K562 (cell line): ENCODE measurements at regions not wholly inside any gene's neighbourhood (a gene's known extent, or its start where the extent isn't known, plus 50 kb on each side); places are given as distances from the start of the nearest gene placed in this dataset.

Experiments
- ATAC-seq: fragments of 200-7000 bp; cut with Tn5 transposase; 3 replicates; pipeline ENCODE4 v1.9.1; 2020; ENCODE audit warnings: moderate library complexity
- BruUV-seq: library from RNA; stranded (reverse); fragments of 400-500 nt; replicated peaks from 2 replicates; lab custom pipeline; 2021; lab: Mats Ljungman, UMichigan
- CTCF ChIA-PET: fragments of 300-600 bp; formaldehyde crosslinking; extraction: SDS; loops from one replicate; lab custom pipeline; 2021; ENCODE audit warnings: low intra/inter-chr PET ratio; lab: Yijun Ruan, JAX
- POLR2A ChIA-PET: fragments of 300-600, 350-650 bp; sonication (Branson Sonifier 250); formaldehyde crosslinking; extraction: SDS; loops from one replicate; lab custom pipeline; 2021; ENCODE audit warnings: antibody characterized with exemption, inconsistent platforms; lab: Yijun Ruan, JAX
- DNase-seq, 4 experiments: peaks; one replicate each; pipeline versions ENCODE4 v3.0.0 to v3.0.0-alpha.2; 2011 to 2018; ENCODE audit warnings: low spot score in 3 of 4, mixed read lengths in 3 of 4; ENCODE audit errors: extremely low read depth in 1 of 4
- FAIRE-seq: peaks from 2 replicates; lab custom pipeline; 2011; peaks lifted over from hg19 to GRCh38; lab: Jason Lieb, UNC
- H2AFZ ChIP-seq: 2 replicates; pipeline ENCODE4 v1.6.0; 2011; ENCODE audit warnings: low read depth, low read length, control low read depth, inconsistent platforms
- H3K27ac ChIP-seq: fragments of 200-600 bp; 3 replicates; pipeline ENCODE4 v1.8.0; 2011; ENCODE audit warnings: low read depth, mild to moderate bottlenecking, control low read depth, inconsistent platforms, low read length, moderate library complexity, mixed read lengths; ENCODE audit errors: extremely low read depth
- H3K27me3 ChIP-seq, 2 experiments: fragments of 300-600 bp in 1 of 2; 2 replicates in 1 of 2; 3 replicates in 1 of 2; pipeline versions ENCODE4 v1.6.0 to v1.8.0; 2011; ENCODE audit warnings: inconsistent platforms in 2 of 2, low read length in 2 of 2, mild to moderate bottlenecking in 1 of 2, mixed read lengths in 1 of 2, moderate library complexity in 1 of 2; ENCODE audit not compliant: control insufficient read depth in 2 of 2, insufficient read depth in 2 of 2
- H3K36me3 ChIP-seq: fragments of 300-600 bp; 3 replicates; pipeline ENCODE4 v1.8.0; 2011; ENCODE audit warnings: mild to moderate bottlenecking, low read length, inconsistent platforms; ENCODE audit not compliant: control insufficient read depth, insufficient read depth
- H3K4me1 ChIP-seq, 2 experiments: fragments of 200-600 bp in 1 of 2; replicated peaks in 1 of 2; 2 replicates in 1 of 2; 3 replicates in 1 of 2; pipeline versions ENCODE4 v1.5.1 to v1.8.0; 2011; ENCODE audit warnings: inconsistent platforms in 2 of 2, low read length in 2 of 2, mild to moderate bottlenecking in 1 of 2, mixed read lengths in 1 of 2, moderate library complexity in 1 of 2; ENCODE audit not compliant: control insufficient read depth in 2 of 2, insufficient read depth in 2 of 2
- H3K4me2 ChIP-seq: 2 replicates; pipeline ENCODE4 v1.6.1; 2011; ENCODE audit warnings: low read length, control low read depth, inconsistent platforms, mixed read lengths; ENCODE audit not compliant: insufficient read depth
- H3K4me3 ChIP-seq: fragments of 200-600 bp; sonication (generic), shearing (Covaris generic); 2 replicates; pipeline ENCODE4 v1.5.1; 2016; ENCODE audit warnings: control low read depth, inconsistent platforms
- H3K79me2 ChIP-seq: fragments of 200-600 bp; 3 replicates; pipeline ENCODE4 v1.8.0; 2011; ENCODE audit warnings: low read length, inconsistent platforms; ENCODE audit not compliant: control insufficient read depth, insufficient read depth
- H3K9ac ChIP-seq, 2 experiments: 2 replicates each; pipeline versions ENCODE4 v1.6.0 to v1.6.1; 2011; ENCODE audit warnings: low read depth in 2 of 2, low read length in 2 of 2, control low read depth in 1 of 2, inconsistent platforms in 1 of 2, mild to moderate bottlenecking in 1 of 2, mixed read lengths in 1 of 2; ENCODE audit not compliant: insufficient read depth in 1 of 2
- H3K9me1 ChIP-seq: one replicate; pipeline ENCODE4 v1.6.0; 2011; ENCODE audit warnings: inconsistent platforms, mild to moderate bottlenecking, low read length, moderate library complexity; ENCODE audit not compliant: control insufficient read depth, insufficient read depth
- H3K9me3 ChIP-seq: replicated peaks from 2 replicates; pipeline ENCODE4 v1.5.1; 2011; ENCODE audit warnings: low read depth, low read length, inconsistent platforms; ENCODE audit not compliant: control insufficient read depth, insufficient read depth
- H4K20me1 ChIP-seq: replicated peaks from 2 replicates; pipeline ENCODE4 v1.6.1; 2011; ENCODE audit warnings: low read length, inconsistent platforms, mixed read lengths; ENCODE audit not compliant: control insufficient read depth, insufficient read depth
- CAMTA2 ChIP-seq: fragments of 250-450 bp; sonication (Bioruptor Pico); conservative IDR thresholded peaks from 2 replicates; pipeline ENCODE4 v1.5.1; 2022
- HCFC1 ChIP-seq: IDR thresholded peaks from 2 replicates; pipeline ENCODE4 v1.6.1; 2012; ENCODE audit warnings: low read depth, low read length, improper control_type of control experiment
- HSF4 ChIP-seq: fragments of 250-450 bp; sonication (Bioruptor Pico); IDR thresholded peaks from 2 replicates; pipeline ENCODE4 v2.1.2; 2022; ENCODE audit warnings: mild to moderate bottlenecking, moderate library complexity, borderline replicate concordance
- MAFG ChIP-seq: fragments of 450-650 bp; conservative IDR thresholded peaks from 2 replicates; pipeline ENCODE4 v1.6.1; 2016; ENCODE audit warnings: missing genetic modification characterization, missing compliant biosample characterization
- MEIS2 ChIP-seq: fragments of 450-650 bp; IDR thresholded peaks from 2 replicates; pipeline ENCODE4 v1.6.1; 2014; ENCODE audit warnings: mild to moderate bottlenecking; ENCODE audit not compliant: partially characterized antibody
- NEUROD1 ChIP-seq: fragments of 150-350 bp; IDR thresholded peaks from 2 replicates; pipeline ENCODE4 v1.6.1; 2014; ENCODE audit warnings: borderline replicate concordance, low read length, low read depth; ENCODE audit not compliant: partially characterized antibody
- PML ChIP-seq: IDR thresholded peaks from 2 replicates; pipeline ENCODE4 v1.6.1; 2012; ENCODE audit warnings: low read length, inconsistent platforms
- POLR2AphosphoS5 ChIP-seq: IDR thresholded peaks from 2 replicates; pipeline ENCODE4 v1.6.1; 2011; ENCODE audit warnings: mild to moderate bottlenecking, low read depth, low read length, moderate library complexity; ENCODE audit not compliant: control insufficient read depth, insufficient read depth
- POLR3G ChIP-seq: IDR thresholded peaks from 2 replicates; pipeline ENCODE4 v1.6.1; 2011; ENCODE audit not compliant: insufficient read length, insufficient replicate concordance; ENCODE audit errors: extremely low read depth
- PRMT5 ChIP-seq: sonication (generic); formaldehyde crosslinking; IDR thresholded peaks from 2 replicates; pipeline ENCODE4 v1.5.0; 2020; ENCODE audit warnings: missing genetic modification reagents
- SAFB ChIP-seq: fragments of 200-400 bp; formaldehyde crosslinking; IDR thresholded peaks from 2 replicates; pipeline ENCODE4 v1.6.1; 2017; ENCODE audit warnings: low read depth, low read length, borderline replicate concordance
- TFAM ChIP-seq: fragments of 250-450 bp; sonication (Bioruptor Pico); conservative IDR thresholded peaks from 2 replicates; pipeline ENCODE4 v1.5.0; 2021; ENCODE audit warnings: mild to moderate bottlenecking, moderate library complexity
- ZBTB17 ChIP-seq: fragments of 450-650 bp; formaldehyde crosslinking; IDR thresholded peaks from 2 replicates; pipeline ENCODE4 v1.4.0; 2020; ENCODE audit warnings: mild to moderate bottlenecking
- ZNF124 ChIP-seq: sonication (generic); formaldehyde crosslinking; IDR thresholded peaks from 2 replicates; pipeline ENCODE4 v1.8.1; 2022; ENCODE audit warnings: missing genetic modification reagents
- ZNF174 ChIP-seq: fragments of 250-450 bp; sonication (Bioruptor Pico); IDR thresholded peaks from 2 replicates; pipeline ENCODE4 v1.4.0; 2020; ENCODE audit warnings: mild to moderate bottlenecking
- ZNF184 ChIP-seq: sonication (generic); formaldehyde crosslinking; IDR thresholded peaks from 2 replicates; pipeline ENCODE4 v1.5.0; 2020; ENCODE audit warnings: missing genetic modification reagents
- ZNF197 ChIP-seq: fragments of 200-800 bp; sonication (Bioruptor generic); IDR thresholded peaks from 2 replicates; pipeline ENCODE4 v1.6.1; 2016; ENCODE audit warnings: low read depth, missing genetic modification characterization, missing compliant biosample characterization
- WGBS: fragments of 100-300 bp; shearing (Covaris generic); methylation state at CpG from one replicate; pipeline ENCODE4 v1.1.6; 2016; ENCODE audit warnings: low coverage, mixed read lengths; ENCODE audit not compliant: insufficient coverage; ENCODE audit errors: missing lambda C conversion rate; 5-methylcytosine and 5-hydroxymethylcytosine counted together
- in situ Hi-C: fragments of 300-500 bp; cut with MboI; formaldehyde crosslinking; loops from 4 replicates; pipeline ENCODE4 v1.15.0; 2018; ENCODE audit warnings: inconsistent platforms, mixed read lengths
- intact Hi-C: fragments of 100-400 bp; cut with micrococcal nuclease; formaldehyde crosslinking; loops from 2 replicates; pipeline ENCODE4 v1.14.2; 2022
- TF ChIP-seq, protein P1 (sequence below), 2 experiments: fragments of 250-450 bp in 1 of 2; fragments of 450-650 bp in 1 of 2; sonication (Bioruptor Pico) in 1 of 2; IDR thresholded peaks; 2 replicates each; pipeline versions ENCODE4 v1.6.1 to v1.8.0; 2016 to 2021; ENCODE audit warnings: mild to moderate bottlenecking in 2 of 2, moderate library complexity in 2 of 2, missing compliant biosample characterization in 1 of 2, missing genetic modification characterization in 1 of 2
- TF ChIP-seq, protein P2 (sequence below), 2 experiments: fragments of 450-650 bp; IDR thresholded peaks; 2 replicates each; pipeline ENCODE4 v1.6.1; 2016

DNA sequence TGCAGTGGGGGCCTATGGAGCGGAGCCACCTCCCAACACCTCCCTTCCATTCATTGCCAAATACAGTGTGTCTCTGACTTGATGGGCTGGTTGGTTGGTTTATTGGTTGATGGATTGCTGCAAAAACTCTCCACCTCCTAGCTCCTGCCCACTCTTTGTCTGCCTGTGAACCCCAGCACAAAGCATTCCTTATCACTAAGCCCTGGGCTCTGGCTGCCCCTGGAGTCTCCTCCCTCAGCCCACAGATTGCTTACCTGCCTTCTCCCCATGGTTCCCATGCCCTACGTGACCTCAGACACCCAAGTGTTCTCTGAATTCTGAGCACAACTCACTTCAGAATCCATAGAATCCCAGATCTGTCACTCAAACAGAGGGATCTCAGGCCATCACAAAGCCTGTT lies 139.1 kb upstream of the TPM1 start:
- Histone ChIP-seq H3K4me2 (no peak overlapping the region), H3K9ac (no peak overlapping the region), H4K20me1 (0 out of 2 replicates have a peak, but pooled peaks cover 3% of the 10 kb centered on the region), H3K9me3 (no peaks in the 10 kb centered on the region), H3K36me3 (no peaks in the 10 kb centered on the region), H3K4me3 (no peak overlapping the region), H3K27ac (no peak overlapping the region), H3K4me1 (no peaks in the 10 kb centered on the region), H3K27me3 (peaks cover 25 to 56% of the 10 kb centered on the region in 2 experiments), H2AFZ (no peak overlapping the region), H3K79me2 (no peaks in the 10 kb centered on the region), H3K9me1 (no peaks in the 10 kb centered on the region)
- in situ Hi-C loops = no loop called here
- no peak for DNase-seq
- 3% methylated on average over 2 of the region's 2 CpGs for whole genome bisulfite sequencing
- ChIA-PET CTCF (no interaction called here), POLR2A (no interaction called here)
- intact Hi-C loops = no loop called here
- TF ChIP-seq HSF4 (CRISPR knock-in tag) = no peak
- no peak for TF ChIP-seq ZBTB17 (CRISPR knock-in tag)
- no peak for TF ChIP-seq ZNF184 (CRISPR knock-in tag)
- no peak for TF ChIP-seq ZNF174
- TF ChIP-seq PRMT5 (CRISPR knock-in tag) = no peak
- TF ChIP-seq SAFB = no peak
- no peak for TF ChIP-seq MAFG (tag)
- TF ChIP-seq, protein P1, sequence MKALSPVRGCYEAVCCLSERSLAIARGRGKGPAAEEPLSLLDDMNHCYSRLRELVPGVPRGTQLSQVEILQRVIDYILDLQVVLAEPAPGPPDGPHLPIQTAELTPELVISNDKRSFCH (CRISPR knock-in tag; IDR thresholded peaks at IDR 0.05) = no peak
- TF ChIP-seq, protein P1 (tag; IDR thresholded peaks at IDR 0.05) = no peak
- no peak for TF ChIP-seq HCFC1
- TF ChIP-seq CAMTA2 (CRISPR knock-in tag) = no peak
- TF ChIP-seq POLR2AphosphoS5 = no peak
- no peak for TF ChIP-seq NEUROD1
- no peak for TF ChIP-seq ZNF197 (CRISPR knock-in tag)
- TF ChIP-seq POLR3G = no peak
- TF ChIP-seq, protein P2, sequence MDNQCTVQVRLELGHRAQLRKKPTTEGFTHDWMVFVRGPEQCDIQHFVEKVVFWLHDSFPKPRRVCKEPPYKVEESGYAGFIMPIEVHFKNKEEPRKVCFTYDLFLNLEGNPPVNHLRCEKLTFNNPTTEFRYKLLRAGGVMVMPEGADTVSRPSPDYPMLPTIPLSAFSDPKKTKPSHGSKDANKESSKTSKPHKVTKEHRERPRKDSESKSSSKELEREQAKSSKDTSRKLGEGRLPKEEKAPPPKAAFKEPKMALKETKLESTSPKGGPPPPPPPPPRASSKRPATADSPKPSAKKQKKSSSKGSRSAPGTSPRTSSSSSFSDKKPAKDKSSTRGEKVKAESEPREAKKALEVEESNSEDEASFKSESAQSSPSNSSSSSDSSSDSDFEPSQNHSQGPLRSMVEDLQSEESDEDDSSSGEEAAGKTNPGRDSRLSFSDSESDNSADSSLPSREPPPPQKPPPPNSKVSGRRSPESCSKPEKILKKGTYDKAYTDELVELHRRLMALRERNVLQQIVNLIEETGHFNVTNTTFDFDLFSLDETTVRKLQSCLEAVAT (IDR thresholded peaks at IDR 0.05) = no peak
- no peak for TF ChIP-seq PML
- TF ChIP-seq MEIS2 = no peak
- TF ChIP-seq TFAM = no peak
- no peak for TF ChIP-seq ZNF124
- no peak for ATAC-seq
- BruUV-seq = no TSS peak
- no peak for FAIRE-seq
